ENCODE measurements at regions not wholly inside any gene's neighbourhood (a gene's known extent, or its start where the extent isn't known, plus 50 kb on each side); places are given as distances from the start of the nearest gene placed in this dataset.
A peak's percentile ranks its signal among the peaks of the same experiment; 100 is the strongest.

DNA sequence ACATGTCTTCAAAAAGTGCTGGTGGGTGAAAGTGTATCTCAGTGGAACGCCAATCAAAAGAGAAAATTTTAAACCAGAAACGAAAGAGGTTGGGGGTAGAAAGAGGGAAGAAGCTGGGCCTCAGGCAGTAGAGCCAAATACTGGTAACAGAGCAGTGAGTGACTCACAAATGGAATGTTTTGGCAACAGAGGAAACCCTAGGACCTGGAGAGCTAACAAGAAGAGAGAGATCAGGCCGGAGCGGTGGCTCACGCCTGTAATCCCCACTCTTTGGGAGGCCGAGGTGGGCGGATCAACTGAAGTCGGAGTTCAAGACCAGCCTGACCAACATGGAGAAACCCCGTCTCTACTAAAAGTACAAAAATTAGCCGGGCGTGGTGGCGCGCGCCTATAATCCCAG, 450.8 kb upstream of the NAALADL2 start:
- DNase-seq = no peak

DNA sequence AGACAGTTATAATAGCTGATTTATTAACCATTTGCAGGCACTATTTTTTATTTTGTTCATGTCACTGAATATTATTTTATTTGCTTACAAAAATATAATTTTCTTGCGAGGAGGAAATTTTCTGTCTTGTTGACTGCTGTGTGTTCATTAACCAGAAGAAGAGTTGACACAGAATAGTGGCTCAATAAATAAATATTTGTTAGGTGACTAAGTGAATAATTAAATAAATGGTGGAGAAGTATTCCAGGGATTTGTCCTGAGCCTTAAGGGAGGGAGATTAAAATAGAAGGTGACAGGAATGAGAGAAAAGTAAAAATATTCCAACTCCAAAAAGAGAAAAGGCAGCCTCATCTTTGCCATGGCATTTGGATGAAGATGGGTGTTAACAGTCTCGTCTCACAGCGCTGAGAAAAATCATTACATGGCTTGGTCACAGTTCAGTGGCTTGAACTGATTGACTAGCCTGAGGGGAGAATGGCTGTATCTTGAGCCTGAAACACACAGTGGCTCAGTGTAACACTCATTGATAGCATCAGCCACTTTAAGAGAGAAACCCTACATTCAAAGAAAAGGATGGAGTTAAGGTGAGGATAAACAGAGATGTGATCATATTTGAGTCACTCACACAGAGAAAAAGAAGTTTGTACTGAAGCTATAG, 449.9 kb upstream of the NAALADL2 start:
- DNase-seq = no peak

DNA sequence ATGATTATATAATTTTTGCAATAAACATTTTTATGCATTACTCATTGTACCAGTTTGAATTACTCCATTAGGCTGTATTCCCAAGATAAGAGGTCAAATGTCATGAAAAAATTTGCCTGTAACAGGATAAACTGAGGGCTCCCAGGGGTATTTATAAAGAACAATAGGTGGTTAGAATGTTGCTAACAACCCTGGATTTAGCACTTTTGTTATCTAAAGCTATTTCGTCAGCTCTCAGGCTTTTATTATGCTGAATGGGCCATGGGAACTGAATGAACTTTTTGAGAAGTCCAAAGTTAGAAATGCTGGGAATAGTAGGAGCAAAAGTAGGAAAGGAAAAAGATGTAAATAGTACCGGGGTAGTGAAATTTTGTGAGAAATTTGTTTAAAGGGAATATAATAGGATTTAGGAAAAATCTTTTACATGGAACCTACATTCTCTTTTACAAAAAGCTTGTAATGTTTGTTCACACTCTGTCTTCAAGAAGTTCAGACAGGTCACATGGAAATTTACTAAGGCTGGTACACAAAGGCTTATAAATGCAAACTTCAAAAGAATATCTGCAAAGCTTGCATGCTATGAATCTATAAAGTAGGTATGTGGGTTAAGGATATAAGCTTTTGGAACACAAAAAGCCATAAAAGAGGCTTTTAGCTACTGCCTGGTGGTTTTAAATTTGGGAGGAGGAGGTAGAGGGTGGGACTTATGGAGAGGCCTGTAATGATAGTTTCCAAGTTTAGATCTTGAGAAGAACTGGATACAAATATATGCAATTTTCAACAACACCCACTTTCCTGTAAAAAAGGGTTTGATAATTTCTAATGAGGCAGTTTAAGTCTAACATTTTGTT, 445.8 kb upstream of the NAALADL2 start:
- DNase-seq = no peak

DNA sequence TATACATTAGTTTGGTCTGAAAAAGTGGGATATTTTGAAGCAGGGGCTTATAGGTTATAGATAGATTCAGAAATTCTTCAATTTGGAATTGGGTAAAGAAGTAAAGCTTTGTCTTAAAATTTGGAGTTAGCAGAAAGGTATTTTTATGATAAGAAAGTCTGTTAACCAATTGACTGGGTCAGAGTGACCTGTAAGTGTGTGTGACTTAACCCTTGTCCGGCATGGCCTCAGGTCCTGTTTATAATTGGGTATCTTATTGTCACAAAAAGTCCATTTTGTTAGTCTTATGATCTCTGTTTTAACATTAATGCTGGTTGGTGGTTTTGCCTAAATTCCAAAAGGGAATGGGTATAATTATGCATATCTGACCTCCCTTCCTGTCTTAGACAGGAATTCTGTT, 444.2 kb upstream of the NAALADL2 start:
- DNase-seq = no peak

DNA sequence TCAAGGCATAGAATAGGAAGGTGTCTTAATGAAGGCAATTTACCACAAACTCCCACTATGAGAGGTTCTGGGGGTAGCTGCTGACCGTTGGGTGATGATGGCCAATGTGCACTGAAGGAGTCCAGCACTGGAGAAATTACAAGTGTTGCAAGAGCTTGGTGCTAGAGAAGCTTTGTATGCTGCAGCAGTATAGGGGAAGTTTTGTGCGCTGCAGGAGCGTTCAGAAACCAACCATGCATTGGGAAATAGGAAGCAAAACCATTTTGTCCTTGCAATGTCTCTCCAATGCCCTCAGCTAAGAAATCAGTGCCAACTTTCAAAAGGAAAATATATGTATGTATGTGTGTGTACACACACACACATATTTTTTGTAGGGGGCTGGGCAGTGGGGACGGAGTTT, 441.6 kb upstream of the NAALADL2 start:
- no peak for DNase-seq

DNA sequence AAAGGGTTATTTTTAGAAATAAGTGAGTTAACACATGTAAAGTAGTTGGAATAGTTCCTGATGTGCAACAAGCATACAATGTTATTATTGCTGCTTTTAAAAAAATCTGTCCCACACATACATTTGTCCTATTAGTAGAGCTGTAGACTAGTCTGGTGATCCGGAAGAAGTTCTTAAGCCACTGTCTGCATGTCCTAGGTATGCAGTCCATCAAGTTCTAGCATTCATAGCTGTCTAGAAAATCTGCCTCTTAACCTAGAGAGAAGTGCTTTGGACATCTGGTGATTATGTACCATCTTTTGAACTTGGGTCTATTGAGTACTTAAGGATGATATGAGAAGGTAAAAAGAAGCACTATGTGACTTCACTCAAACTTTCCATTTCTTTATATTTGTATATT, 439.9 kb upstream of the NAALADL2 start:
- DNase-seq = no peak

DNA sequence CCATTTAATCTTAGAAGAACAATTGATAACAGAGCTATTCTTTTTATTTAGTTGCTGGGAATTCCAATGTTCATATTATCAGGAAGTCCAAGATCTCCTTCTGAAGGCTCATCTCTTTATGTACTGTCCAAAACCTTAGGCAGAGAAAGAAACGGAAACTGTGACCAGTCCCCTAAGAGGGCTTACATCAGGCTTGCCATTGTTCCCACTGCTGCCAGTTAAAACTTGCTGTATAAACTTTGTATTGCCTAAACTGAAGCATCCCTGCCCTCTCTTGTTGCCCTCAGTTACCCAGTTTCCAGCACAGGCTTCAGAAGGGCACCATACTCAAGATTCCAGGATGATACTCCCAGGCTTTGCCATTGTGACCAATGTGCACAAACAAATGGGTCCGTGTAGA, 435.2 kb upstream of the NAALADL2 start:
- DNase-seq = no peak

DNA sequence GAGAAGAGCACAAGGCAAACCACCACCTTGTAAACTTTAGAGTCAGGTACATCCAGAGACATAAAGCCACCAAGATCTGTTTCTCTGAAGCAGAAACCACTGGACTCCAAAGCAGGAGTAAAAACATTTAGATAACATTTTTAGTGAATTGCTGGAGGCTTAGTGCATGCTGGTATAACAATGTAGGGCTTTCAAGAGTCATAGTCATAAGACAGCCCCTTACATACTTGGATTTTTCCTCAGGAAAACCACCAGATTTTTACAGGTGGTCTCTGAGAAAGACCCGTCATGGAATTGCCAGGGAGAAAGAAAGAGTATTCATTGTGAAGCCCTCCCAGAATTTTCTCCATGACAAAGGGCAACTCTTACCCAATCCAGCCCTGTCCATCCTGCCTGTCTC, 434.5 kb upstream of the NAALADL2 start:
- DNase-seq = no peak

DNA sequence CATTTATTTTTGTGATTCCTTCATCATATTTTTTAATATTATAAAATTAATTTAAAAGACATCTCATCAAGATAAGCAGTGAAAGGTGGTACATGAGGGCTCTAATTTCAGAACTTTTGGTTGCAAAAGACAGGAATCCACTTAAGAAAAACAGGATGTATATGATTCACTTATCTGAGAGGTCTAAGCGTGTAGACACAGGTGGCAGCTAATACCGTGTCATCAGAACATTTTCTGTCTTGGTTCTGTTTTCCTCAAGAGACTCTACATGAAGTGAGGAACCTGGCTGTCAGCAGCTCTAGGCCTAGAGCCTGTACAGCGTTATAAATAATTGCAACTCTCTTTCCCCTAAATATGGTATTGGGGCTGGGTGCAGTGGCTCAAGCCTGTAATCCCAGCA, 433.7 kb upstream of the NAALADL2 start:
- no peak for DNase-seq

DNA sequence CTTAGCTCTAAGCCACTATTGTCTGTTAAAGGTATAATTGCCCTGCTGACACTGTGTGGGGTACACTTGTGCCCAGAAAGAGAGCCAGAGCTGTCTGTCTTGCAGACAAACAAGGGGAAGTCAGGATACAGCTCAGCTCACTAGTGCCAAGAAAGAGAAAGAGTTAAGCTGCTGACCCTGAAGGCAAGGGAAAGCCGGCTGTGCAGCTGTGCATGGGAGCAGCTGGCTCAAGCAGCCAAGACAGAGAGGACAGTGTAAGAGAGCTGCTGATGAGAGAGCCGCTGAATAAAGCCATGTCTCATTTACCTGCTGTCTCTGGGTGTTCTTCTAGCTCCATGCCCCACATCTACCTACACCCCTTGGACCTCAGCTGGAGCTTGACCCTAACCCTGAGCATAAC, 428.1 kb upstream of the NAALADL2 start:
- DNase-seq = no peak

DNA sequence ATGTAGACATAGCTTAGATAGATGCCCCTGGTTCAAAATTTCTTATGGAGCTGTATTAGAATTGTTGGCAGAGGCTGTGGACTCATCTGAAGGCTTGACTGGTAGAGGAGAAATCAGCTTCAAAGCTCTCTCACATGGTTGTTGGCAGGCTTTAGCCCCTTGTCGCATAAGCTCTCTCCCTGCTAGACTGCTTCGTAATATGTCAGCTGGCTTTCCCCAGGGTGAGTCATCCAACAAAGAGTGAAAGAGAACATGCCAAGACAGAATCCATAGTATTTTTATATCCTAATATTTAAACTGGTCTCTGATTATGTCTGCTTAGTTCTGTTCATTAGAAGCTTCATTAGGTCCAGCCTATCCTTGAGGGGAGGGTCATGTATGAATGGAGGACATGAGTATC, 427.4 kb upstream of the NAALADL2 start:
- DNase-seq = no peak

DNA sequence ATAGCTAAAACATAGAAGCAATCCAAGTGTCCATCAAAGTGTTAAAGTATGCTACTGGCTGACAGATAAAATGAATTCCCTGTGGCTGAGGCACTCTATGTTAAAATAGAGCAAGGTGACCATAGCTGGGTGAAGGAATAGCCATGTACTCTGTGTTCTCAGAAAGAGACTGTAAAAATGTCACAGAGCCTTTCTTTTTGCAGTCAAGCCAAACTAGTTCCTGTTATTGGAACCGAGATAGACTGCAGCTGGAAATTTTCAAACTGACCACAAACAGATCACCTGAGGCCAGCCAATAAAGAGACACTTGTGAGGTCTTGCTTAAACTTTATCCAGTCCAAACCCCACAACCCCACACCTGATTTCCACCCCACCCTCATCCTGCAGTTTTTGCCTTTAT, 422.8 kb upstream of the NAALADL2 start:
- DNase-seq = no peak

DNA sequence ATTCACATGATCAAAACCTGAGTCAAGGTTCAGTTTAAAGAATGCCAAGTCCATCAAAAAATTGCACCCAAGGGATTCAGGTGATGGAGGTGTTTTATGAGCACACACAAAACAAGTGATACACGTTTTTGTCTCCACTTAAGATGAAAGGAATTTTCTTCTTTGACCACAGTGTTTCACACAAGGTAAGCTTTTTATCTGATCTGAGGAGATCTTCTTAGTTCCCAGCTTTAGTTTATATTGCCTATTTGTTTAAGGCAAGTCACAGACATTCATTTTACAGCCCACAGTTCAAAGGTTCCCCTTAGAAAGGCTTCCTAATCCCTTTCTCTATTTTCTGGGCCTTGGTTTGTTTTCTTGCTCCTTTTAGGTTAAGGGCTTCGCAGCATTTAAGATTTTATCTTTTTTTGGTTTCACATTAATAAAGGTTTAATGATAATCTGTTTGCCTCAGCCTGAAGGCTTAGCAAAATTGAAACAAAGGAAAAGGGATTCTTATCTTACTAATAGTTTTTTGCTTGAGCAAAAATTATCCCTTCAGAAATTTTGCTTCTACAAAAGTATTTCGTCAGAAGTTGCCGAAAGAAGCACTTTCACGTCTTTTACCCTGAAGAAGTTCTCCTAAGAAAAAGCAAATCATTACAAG, 420.5 kb upstream of the NAALADL2 start:
- no peak for DNase-seq

DNA sequence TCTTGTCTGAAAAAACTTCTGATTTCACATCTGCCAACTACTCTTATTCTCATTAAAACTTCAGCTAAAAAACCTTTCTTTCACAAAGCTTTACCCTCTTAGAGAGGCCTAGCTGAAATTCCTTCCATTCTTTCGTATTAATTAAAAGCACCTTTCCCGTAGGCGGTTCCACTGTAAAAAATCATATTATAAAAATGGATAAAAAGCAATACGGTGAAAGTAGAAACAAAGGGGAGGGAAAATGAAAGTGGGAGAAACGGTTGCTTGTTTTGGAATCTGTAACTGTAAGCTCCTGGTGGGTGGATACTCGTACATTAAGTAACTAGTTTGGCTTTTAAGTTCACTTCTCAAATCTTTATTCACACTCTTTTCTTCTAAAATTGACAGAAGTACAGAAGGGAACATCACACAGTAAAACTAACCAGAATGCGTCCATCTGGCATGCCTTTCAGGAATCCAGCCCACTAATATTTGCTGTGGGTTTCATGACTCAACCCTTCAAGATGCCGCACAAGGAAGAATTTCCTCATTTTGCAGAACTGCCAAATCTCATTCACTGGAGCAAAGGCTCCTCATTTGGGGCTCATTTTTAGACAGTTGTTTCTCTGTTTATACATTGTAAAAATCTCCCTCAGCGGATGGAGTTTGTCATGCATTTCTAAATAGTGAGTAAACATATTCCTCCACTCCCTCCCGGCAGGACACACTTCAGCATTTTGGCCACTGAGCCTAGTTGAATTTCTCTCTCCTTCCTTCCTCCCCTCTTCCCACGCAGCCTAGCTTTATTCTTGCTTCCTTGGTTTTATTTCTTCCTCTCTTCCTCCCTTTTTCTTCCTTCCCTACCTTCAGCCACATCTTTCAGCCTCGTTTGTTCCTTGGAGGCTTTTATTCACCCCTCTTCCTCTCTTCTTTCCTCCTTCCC, 419.5 kb upstream of the NAALADL2 start:
- DNase-seq = no peak

DNA sequence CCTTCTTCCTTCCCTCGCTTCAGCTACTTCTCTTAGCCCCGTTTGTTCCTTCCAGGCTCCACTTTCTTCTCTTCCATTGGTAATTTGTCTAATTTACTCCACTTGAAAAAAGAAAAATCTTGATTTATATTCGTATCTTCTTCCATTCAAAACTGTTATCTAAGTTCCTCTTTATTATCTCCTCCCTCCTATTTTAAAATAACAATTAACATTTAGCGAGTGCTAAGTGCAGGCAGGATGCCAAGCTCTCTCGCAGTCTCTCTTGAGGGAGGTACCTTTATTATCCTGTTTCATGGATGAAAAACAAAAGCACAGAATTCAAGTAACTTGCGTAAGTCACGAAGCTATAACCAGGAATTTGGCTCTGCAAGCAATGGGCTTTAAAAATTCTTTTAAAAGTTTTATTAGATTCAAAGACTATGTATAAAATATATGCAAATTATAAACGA, 418.9 kb upstream of the NAALADL2 start:
- no peak for DNase-seq

DNA sequence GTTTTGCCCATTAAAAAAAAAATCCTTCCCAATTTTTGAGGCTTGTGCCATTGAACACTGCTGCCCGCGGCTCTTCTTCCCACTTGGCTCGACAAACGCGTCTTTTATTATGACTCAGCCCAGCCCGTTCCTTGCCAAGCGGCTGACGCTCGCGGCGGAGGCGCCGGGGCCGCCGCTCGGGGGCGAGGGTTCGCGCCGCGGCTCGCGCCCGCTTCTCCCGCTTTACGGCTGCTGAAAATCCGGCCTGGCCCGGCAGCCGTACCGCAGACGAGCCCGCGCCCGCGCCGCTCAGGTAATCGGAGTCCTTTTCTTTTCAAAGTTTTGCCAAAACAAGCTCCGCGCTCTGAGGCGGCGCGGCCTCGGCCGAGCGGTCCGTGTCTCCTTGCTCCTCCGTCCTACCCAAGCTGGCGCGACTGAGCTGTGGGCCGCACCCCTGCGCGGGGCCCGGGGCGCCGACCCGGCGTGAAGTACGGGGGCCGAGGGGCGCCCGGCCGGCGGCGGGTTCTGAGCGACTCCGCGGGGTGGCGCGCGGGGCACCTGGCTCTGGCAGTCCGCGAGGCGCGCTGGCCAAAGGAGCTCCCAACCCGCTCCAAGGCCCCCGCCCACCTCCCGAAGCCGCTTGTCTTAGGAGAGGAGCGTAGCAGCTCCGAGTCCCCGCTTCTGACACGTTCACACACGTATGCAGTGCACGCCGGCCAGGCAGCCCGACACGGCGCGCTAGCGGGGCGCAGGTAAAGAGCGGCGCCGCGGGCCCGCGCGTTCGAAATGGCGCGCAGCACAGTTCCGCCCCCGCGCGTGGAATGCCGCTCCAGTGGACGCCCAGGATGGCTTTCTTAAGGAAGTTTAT, 418.2 kb upstream of the NAALADL2 start:
- DNase-seq = peak; percentile 60

DNA sequence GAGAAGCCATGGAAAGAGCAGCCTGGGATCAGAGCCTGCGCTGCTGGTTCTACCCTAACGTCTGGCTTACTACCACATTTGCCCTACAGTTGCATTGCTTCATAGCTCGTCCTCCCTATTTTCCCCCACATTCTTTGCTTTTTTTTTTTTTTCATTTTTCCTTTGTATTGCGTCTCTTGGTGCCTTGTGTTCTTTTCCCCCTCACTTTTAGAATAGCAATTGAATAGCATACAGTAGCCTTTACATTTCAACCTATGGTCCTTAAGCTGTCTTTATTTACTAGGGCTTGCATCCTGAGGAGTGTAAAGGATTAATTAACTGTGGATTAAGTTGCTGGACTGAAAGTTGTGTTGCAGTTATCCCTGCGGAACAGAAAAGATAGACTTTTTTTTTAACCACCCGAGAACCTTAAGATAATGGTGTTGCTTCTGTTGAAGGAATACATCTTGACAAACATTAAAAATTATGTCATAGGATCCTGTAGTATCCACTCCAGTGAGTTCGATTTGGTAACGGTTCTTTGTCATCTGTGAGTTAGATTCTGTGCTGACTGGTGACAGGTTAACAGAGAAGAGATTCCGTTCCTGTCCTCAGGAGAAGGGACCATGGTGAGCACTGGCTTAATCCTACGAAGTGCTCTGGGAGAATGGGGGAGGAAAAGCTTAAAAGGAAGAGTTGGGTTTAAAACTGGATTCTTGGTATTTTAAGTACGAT, 417.4 kb upstream of the NAALADL2 start:
- no peak for DNase-seq

DNA sequence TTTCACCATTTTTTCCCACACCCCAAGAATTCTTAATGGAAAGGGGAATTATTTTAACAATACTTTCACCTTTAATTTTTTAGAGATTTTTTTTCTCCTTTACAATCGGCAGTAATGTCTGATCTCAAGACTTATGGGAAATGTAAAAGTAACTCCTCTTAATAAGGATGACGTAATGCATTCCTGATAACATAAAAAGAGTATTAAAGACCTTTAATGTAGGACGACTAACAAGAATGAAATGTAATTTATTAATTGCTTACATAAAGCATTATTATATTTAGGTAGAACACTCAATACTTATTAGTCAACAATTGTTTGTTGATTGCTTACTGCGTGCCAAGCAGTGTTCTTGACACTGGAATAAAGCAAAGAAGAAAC, 416.8 kb upstream of the NAALADL2 start:
- no peak for DNase-seq

DNA sequence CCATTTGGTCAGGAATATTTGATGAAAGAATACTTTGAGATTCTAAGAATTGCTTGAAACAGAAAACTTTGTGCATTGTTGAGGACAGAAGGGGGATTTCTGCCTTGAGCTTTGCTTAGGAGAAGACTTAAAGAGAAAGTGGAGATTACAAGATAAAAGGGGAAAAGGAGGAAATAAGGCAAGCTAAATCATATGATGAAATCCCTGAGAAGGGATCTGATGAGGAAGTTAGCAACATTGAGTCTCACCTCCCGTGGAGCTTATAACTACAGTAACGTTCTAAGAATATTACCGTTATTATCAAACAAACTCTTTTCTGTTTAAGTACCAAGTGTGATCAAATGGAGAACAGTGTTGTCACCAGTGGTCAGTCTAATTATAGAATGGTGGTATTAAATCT, 414.7 kb upstream of the NAALADL2 start:
- DNase-seq = no peak

DNA sequence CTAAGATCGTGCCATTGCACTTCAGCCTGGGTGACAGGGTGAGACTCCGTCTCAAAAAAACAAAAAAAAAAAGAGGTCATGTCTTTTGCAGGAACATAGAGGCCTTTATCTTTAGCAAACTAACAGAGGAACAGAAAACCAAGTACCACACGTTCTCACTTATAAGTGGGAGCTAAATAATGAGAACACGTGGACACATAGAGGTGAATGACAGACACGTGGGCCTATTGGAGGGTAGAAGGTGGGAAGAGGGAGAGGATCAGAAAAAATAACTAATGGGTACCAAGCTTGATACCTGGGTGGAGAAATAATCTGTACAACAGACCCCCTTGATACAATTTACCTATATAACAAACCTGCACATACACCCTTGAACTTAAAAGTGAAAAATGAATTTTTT, 401.4 kb upstream of the NAALADL2 start:
- no peak for DNase-seq

DNA sequence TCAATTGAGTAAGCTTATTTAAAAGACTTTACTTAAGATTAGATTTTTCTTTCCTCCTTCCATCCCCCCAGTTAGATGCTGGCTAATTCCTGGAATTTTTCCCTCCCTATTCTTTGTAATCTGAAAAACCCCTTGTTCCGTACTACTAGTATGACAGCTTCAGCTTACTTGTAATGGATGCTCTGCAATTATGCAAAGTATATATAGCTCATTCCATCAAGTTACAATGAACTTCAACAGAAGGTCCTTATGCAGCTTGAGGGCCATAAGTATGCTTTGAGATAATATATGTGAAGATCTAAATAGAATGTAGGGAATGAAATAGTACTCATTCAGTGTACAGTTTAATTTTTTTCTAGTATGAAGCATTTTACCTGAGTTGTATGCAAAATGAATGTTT, 398.3 kb upstream of the NAALADL2 start:
- DNase-seq = no peak

Data from activated T-cell treated with anti-CD3 and anti-CD28 coated beads, Interleukin-2, amount 50 U/mL, for 1 hour (primary cell).